Neural progenitor cell (in vitro differentiated cells): ENCODE measurements at regions not wholly inside any gene's neighbourhood (a gene's known extent, or its start where the extent isn't known, plus 50 kb on each side); places are given as distances from the start of the nearest gene placed in this dataset.

Source experiments
- DNase-seq: peaks from one replicate; pipeline ENCODE4 v3.0.0-alpha.2; 2016; ENCODE audit warnings: low spot score
- H2AFZ ChIP-seq: fragments of 200-600 bp; sonication (generic); replicated peaks from 2 replicates; pipeline ENCODE4 v1.6.1; 2016; ENCODE audit warnings: antibody characterized with exemption
- H3F3A ChIP-seq: fragments of 200-600 bp; sonication (generic); 2 replicates; pipeline ENCODE4 v1.6.1; 2016; ENCODE audit warnings: antibody characterized with exemption, low read depth
- H3K27ac ChIP-seq: fragments of 200-600 bp; sonication (generic); 2 replicates; pipeline ENCODE4 v1.5.1; 2016; ENCODE audit warnings: mild to moderate bottlenecking
- H3K27me3 ChIP-seq: fragments of 200-600 bp; sonication (generic); 2 replicates; pipeline ENCODE4 v1.6.1; 2016; ENCODE audit warnings: mild to moderate bottlenecking, moderate library complexity
- H3K36me3 ChIP-seq: fragments of 200-600 bp; sonication (generic); 2 replicates; pipeline ENCODE4 v1.5.1; 2016
- H3K4me1 ChIP-seq: fragments of 200-600 bp; sonication (generic); 2 replicates; pipeline ENCODE4 v1.6.1; 2016; ENCODE audit warnings: mixed run types
- H3K4me2 ChIP-seq: fragments of 200-600 bp; sonication (generic); 2 replicates; pipeline ENCODE4 v1.6.1; 2016
- H3K4me3 ChIP-seq: fragments of 200-600 bp; sonication (generic); 2 replicates; pipeline ENCODE4 v1.5.1; 2016
- H3K79me2 ChIP-seq: fragments of 200-600 bp; sonication (generic); 2 replicates; pipeline ENCODE4 v1.6.1; 2016; ENCODE audit warnings: low read depth
- H3K9ac ChIP-seq: fragments of 200-600 bp; sonication (generic); 2 replicates; pipeline ENCODE4 v1.6.1; 2016
- H3K9me3 ChIP-seq: fragments of 200-600 bp; sonication (generic); 2 replicates; pipeline ENCODE4 v1.5.1; 2016; ENCODE audit warnings: low read depth
- H4K20me1 ChIP-seq: fragments of 200-600 bp; sonication (generic); 2 replicates; pipeline ENCODE4 v1.6.1; 2016; ENCODE audit warnings: low read depth
- H3K27ac Mint-ChIP-seq: 3 replicates; pipeline ENCODE4 v1.8.0; 2021; ENCODE audit warnings: mixed read lengths
- H3K27me3 Mint-ChIP-seq: 2 replicates; pipeline ENCODE4 v1.8.0; 2022; ENCODE audit warnings: low read depth, mild to moderate bottlenecking, inconsistent platforms, moderate library complexity, mixed read lengths; ENCODE audit not compliant: insufficient read depth
- H3K36me3 Mint-ChIP-seq: 3 replicates; pipeline ENCODE4 v1.8.0; 2021; ENCODE audit warnings: mixed read lengths
- H3K4me1 Mint-ChIP-seq: 3 replicates; pipeline ENCODE4 v1.8.0; 2021; ENCODE audit warnings: mixed read lengths
- H3K4me3 Mint-ChIP-seq: 3 replicates; pipeline ENCODE4 v1.8.0; 2021; ENCODE audit warnings: mild to moderate bottlenecking, moderate library complexity, mixed read lengths
- H3K9me3 Mint-ChIP-seq: 3 replicates; pipeline ENCODE4 v1.8.0; 2020; ENCODE audit warnings: mixed read lengths
- EZH2 ChIP-seq: fragments of 200-600 bp; sonication (generic); IDR thresholded peaks from 2 replicates; pipeline ENCODE4 v1.6.1; 2017; ENCODE audit warnings: antibody characterized with exemption, mild to moderate bottlenecking, moderate library complexity
- EZH2phosphoT487 ChIP-seq: fragments of 200-600 bp; sonication (generic); IDR thresholded peaks from 2 replicates; pipeline ENCODE4 v1.6.1; 2017; ENCODE audit warnings: antibody characterized with exemption
- TF ChIP-seq, protein P1 (sequence below): fragments of 200-600 bp; sonication (generic); IDR thresholded peaks from 2 replicates; pipeline ENCODE4 v1.5.1; 2017; ENCODE audit warnings: antibody characterized with exemption, mild to moderate bottlenecking

DNA sequence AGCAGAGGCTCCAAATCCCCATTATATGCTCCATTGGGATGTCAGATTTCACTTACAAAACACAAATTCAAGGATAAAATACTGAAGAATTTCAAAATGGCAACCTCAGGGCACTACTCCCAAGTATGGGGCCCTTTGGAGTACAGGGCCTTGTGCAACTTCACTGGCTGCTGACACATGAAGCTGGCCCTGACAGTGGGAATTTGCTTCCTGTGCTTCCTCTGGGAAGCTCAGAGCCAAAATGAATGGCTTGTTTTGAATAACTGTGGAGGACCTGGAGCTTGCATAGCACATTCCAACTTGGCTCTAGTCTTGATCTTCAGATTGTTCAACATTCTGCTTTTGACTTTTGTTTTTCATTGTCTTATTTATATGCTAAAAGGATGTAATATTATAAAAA, 52.3 kb upstream of the HNF1B start:
- Histone ChIP-seq H2AFZ (no peak overlapping the region), H4K20me1 (no peaks in the 10 kb centered on the region), H3K27me3 (no peaks in the 10 kb centered on the region), H3K27ac (no peak overlapping the region), H3K4me3 (no peak overlapping the region), H3F3A (no peaks in the 10 kb centered on the region), H3K9ac (no peak overlapping the region), H3K9me3 (no peaks in the 10 kb centered on the region), H3K4me1 (no peaks in the 10 kb centered on the region), H3K36me3 (no peaks in the 10 kb centered on the region), H3K79me2 (no peaks in the 10 kb centered on the region), H3K4me2 (no peak overlapping the region)
- H3K4me1 Mint-ChIP-seq = peaks cover 24% of the 10 kb centered on the region
- TF ChIP-seq, protein P1, sequence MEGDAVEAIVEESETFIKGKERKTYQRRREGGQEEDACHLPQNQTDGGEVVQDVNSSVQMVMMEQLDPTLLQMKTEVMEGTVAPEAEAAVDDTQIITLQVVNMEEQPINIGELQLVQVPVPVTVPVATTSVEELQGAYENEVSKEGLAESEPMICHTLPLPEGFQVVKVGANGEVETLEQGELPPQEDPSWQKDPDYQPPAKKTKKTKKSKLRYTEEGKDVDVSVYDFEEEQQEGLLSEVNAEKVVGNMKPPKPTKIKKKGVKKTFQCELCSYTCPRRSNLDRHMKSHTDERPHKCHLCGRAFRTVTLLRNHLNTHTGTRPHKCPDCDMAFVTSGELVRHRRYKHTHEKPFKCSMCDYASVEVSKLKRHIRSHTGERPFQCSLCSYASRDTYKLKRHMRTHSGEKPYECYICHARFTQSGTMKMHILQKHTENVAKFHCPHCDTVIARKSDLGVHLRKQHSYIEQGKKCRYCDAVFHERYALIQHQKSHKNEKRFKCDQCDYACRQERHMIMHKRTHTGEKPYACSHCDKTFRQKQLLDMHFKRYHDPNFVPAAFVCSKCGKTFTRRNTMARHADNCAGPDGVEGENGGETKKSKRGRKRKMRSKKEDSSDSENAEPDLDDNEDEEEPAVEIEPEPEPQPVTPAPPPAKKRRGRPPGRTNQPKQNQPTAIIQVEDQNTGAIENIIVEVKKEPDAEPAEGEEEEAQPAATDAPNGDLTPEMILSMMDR = no peak
- no peak for TF ChIP-seq EZH2
- no peak for TF ChIP-seq EZH2phosphoT487
- DNase-seq = no peak
- no peak overlapping the region for H3K4me3 Mint-ChIP-seq
- H3K36me3 Mint-ChIP-seq = no peaks in the 10 kb centered on the region
- peaks cover 2% of the 10 kb centered on the region for H3K9me3 Mint-ChIP-seq
- H3K27me3 Mint-ChIP-seq = no peaks in the 10 kb centered on the region
- no peak overlapping the region for H3K27ac Mint-ChIP-seq

DNA sequence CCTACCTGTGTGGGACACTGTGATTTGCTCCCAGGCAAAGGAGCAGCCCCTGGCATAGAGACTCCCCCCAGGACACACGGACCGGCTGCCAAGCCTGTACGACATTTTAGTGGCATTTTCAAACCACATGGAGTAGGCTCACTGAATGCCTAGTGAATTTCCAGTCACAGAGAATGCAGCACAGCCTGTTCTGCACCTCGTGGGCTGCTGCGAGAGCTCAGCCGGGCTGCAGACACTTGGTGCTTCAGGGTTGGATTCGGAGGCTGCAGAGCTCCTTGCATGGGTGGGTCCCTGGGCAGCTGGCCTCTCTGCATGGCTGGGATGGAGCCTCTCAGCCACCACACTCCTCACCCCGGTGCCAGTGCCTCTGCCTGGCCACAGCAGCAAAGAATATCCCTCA, 51.2 kb upstream of the HNF1B start:
- H3K9me3 ChIP-seq = no peaks in the 10 kb centered on the region
- H3K27ac Mint-ChIP-seq = no peak overlapping the region
- H3K4me1 ChIP-seq = no peaks in the 10 kb centered on the region

More for the DNA sequence above, 51.2 kb upstream of the HNF1B start:
- no peak overlapping the region for H3K9ac ChIP-seq
- H3K27ac ChIP-seq = no peak overlapping the region
- H3K27me3 Mint-ChIP-seq = no peaks in the 10 kb centered on the region
- no peak overlapping the region for H3K4me2 ChIP-seq
- no peaks in the 10 kb centered on the region for H3K36me3 ChIP-seq
- H2AFZ ChIP-seq = no peak overlapping the region
- peaks cover 27% of the 10 kb centered on the region for H3K4me1 Mint-ChIP-seq
- H4K20me1 ChIP-seq = no peaks in the 10 kb centered on the region
- H3K4me3 ChIP-seq = no peak overlapping the region
- no peak for DNase-seq
- H3K9me3 Mint-ChIP-seq = peaks cover 2% of the 10 kb centered on the region
- H3F3A ChIP-seq = no peaks in the 10 kb centered on the region
- no peaks in the 10 kb centered on the region for H3K79me2 ChIP-seq
- H3K36me3 Mint-ChIP-seq = no peaks in the 10 kb centered on the region
- H3K4me3 Mint-ChIP-seq = no peak overlapping the region
- TF ChIP-seq, protein P1 = no peak
- no peak for TF ChIP-seq EZH2
- no peak for TF ChIP-seq EZH2phosphoT487
- no peaks in the 10 kb centered on the region for H3K27me3 ChIP-seq
